GM18519 (cell line): ENCODE measurements at regions not wholly inside any gene's neighbourhood (a gene's known extent, or its start where the extent isn't known, plus 50 kb on each side); places are given as distances from the start of the nearest gene placed in this dataset.

Experiments used
- ATAC-seq: cut with Tn5 transposase; IDR thresholded peaks from one replicate; pipeline ENCODE4 v1.9.1; 2021; ENCODE audit warnings: mild to moderate bottlenecking, moderate library complexity; ENCODE audit not compliant: unreplicated experiment, low FRiP score

DNA sequence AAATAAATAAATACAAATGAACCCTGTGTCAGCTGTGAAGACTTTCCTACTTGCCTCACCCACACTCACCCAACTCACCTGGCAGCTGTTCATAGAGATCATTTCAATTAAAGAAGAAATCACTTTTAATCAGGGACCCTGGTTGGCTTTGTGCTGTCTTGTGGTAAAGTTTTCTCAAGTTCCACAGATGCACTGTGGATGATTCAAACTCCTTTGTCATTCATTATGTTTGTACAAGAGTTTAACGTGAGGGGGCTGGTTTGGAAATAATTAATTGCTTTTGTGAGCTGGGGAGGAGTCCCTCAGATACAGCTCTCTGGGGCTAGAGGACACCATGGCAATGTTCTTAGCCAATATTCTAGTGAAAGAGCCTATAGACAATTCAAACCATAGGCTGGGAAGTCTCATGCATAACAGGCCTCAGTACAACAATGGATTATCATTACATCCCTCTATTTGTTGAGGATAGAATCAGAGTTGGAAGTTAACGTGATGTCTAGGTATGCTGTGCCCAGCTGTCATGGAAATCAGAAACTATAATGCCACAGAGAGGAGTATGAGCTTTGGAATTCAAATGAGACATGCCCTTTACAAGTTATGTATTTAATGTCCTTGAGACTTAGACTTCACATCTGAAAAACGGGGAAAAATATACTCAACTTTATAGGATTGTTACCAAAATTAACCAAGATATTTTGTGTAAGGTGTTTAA is 698.5 kb downstream of the KCNA4 start:
- no peak for ATAC-seq

DNA sequence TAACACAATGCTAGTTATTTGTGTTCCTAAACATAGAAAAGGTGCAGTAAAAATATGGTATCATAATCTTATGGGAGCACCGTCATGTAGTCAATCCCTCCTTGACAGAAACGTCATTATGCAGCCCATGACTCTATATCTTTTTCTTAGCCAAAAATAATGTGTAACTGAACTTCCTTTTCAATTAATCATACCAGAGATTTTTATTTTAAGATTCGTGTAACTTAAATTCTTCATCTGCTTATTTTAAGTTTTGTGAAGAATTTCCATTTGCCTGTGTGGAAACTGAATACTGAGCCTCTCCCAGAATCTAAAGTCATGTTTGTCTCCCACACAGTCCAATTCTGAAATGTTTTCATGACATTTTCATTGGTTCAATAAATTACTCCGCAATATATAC is 699.1 kb downstream of the KCNA4 start:
- no peak for ATAC-seq

DNA sequence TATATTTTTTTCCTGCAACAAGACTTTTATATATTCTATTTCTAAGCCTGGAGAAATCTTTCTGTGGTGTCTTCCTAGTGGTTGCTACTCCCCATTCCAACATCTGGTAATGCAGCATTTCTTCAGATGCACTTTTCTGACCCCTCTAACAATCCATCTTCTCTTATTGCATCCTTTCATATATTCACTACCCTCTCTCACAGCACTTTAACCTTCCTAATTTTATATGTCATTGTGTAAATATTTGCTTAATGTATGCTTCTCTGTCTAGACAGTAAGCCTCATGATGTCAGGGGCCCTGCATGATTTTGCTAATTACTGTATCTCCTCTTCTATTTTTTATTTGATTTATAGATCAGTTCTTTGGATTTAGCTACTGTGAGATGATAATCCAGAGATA is 701.6 kb downstream of the KCNA4 start:
- no peak for ATAC-seq

- ATAC-seq = no peak
Measured at GRCh38 chr11:29314211-29314610, 702.6 kb downstream of the KCNA4 start.

DNA sequence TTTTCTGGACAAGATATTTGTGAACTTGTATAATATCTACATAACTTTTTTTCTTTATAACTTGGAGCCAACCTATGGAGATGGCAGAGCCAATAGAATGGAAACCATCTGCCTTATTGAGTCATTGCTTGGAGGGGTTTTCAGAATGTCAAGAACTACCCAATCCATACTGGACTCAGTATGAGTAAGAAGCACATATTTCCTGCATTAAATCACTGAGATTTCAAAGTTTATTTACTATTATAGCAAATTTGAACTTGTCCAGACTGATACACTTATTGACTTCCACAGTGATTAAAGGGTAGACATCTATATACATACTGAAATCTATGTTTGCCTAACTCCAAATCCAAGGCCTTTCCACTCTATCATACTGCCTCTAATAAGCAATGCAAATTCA is 704.0 kb downstream of the KCNA4 start:
- ATAC-seq = no peak

DNA sequence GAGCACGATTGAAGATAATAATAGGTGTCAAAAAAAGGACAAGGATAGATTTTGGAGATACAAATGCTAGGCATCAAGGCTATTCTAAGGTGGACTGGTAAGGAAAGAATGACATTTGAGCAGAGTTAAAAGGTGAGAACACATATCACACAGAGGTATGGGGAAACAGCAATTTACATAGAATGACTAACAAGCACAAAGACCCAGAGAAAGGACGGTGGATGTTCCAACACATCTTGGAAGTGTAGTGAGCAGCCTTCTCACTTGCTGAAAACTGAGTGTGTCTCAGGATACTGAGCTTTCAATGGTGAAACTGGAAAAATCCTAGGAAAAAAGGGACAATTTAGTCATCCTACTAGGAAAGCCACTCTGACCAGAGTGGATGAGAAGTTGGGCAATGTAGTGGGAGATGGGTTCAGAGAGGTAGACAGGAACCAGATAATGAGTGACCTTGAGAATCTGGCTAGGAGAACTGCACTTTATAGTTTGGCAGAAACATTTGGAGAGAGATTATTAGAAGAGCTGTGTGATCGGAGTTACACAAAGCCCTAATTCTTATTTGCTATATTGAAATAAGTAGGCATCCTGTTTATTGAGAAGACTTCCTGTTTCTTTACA is 706.0 kb downstream of the KCNA4 start:
- no peak for ATAC-seq

DNA sequence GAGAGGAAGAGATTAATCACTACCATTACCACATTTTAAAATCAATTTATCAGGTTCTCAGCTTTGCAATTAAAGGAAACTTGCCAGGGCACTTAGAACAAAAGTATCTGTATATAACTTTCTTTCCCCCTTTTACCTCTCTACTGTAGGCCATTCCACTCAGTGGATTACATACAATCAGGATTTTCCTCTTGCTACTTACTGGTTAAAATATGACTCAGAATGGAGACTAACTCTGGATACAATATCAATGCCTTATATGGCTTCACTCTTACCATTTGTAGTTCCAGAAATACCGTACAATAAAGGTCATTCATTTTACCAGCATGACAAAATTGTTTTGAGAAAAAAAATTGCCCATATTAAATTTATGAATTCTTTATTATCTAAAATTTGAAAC is 706.8 kb downstream of the KCNA4 start:
- no peak for ATAC-seq

- ATAC-seq = no peak
Measured at GRCh38 chr11:29306527-29306926, 710.3 kb downstream of the KCNA4 start.

- no peak for ATAC-seq
Measured at GRCh38 chr11:29305456-29306232, 711.2 kb downstream of the KCNA4 start.

DNA sequence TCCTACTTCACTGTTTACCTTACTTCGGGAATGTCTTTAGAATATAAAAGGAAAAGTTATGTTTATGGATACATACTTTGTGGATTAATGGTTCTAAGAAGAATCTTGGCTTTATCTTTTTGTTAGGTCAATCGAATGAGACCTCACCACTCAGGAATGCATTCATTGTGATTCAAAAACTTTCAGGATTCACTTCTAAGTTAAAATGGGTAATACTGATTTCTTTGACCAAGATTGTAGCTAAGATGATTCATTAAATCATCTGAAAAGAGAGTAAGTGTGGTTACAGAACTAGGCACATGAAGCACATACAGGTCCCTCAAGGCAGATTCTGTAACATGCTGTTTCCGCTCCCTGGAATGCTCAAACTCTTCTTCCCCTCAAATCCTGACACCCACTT is 716.4 kb downstream of the KCNA4 start:
- ATAC-seq = no peak

DNA sequence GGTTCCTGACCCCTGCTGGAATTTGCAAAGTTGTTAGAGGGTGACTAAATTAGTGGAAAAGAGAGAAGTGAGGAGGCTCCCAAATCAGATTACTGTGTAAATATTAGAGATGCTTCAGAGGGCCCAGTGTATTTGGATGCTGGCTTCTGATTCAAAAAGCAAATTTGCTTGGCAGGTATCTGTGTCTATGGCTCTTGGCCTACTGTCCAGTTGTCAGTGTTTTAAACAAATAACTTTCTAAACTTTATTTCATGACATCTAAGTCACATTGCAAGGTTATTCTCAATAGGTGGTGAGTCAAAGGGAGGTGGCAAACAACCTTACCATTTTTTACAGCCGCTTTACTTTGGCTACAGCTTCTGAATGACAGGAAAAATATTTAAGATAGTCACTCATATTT is 720.1 kb downstream of the KCNA4 start:
- ATAC-seq = no peak

GRCh38 chr11:29293825-29294224 is 723.0 kb downstream of the KCNA4 start:
- peak; percentile 83 for ATAC-seq

DNA sequence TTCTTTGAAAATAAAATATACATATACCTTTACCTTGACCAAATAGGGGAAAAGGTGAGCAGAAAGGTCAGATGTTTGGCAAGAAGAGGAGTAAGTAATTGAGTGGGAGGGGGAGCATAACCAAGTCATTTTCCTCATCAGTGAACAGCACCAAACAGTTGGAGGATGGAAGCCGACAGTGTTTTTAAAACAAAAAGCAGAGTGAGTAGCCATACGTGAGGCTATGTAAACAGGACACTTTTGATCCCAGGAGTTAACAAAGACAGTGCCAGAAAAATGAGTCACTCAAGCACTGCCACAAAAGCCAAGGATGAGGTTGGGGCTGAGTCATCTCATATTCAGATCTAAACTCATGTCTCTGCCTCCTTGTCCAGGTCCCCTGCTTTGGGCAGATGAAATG is 734.7 kb downstream of the KCNA4 start:
- ATAC-seq = no peak

- ATAC-seq = no peak
Measured at GRCh38 chr11:29281271-29281777, 735.5 kb downstream of the KCNA4 start.

GRCh38 chr11:29280452-29280851 is 736.4 kb downstream of the KCNA4 start:
- no peak for ATAC-seq

- no peak for ATAC-seq
Measured at GRCh38 chr11:29279716-29280115, 737.1 kb downstream of the KCNA4 start.

DNA sequence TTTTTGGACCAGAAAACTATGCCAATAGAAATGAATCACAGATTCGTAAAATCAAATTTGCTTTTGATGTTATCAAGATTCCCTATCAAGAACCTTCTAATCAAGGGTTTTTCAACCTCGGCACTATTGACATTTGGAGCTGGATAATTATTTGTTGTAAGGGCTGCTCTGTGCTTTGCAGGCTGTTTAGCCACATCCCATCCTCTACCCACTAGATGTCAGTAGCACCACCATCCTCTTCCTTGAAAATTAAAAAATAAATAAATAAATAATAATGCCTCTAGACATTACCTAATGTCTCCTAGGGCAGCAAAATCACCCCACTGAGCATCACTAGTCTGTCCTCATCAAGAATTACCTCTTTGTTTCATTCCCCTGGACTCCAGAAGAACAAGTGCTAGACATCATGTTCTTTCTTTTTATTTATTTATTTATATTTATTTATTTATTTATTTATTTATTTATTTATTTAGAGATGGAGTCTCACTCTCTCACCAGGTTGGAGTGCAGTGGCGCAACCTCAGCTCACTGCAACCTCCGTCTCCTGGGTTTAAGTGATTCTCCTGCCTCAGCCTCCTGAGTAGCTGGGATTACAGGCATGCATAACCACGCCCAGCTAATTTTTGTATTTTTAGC is 744.7 kb downstream of the KCNA4 start:
- no peak for ATAC-seq

DNA sequence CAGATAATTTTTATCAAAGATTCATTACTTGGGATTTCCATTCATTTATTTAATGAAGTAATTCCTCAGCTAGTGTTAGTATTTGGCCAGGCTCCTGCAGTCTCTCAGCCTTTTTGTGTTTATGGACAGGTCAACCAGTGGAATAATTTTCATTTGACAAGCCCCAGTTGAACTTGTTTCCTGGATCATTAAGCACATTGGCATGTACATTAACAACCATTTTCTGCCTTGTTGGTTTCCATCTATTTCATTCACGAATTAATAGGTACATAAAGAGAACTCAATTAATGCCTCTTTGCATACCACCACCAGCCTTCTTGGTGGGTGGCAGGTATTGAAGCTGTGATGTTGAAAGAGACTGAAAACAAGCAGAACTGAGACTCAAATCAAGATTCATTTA is 745.2 kb downstream of the KCNA4 start:
- no peak for ATAC-seq

- ATAC-seq = no peak
Measured at GRCh38 chr11:29268733-29269132, 748.1 kb downstream of the KCNA4 start.

DNA sequence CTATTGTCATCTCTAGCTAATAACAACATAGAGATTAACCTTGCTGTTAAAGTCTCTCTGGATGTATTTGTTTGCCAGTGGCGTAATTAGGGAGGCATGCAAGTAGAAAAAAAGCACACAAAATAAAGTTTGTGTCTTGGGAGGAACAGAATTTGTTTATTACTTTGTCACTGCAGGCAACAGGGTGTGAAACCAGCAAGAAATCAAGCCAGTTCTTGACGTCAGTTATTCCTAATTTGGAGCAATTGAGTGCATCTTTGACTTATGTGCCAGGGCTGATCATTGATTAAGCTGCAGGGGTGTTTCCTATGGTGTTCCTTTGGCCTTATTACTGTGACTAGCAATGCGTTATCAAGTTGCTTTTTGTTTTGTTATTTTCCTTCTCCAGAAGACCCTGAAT is 751.0 kb downstream of the KCNA4 start:
- ATAC-seq = no peak

DNA sequence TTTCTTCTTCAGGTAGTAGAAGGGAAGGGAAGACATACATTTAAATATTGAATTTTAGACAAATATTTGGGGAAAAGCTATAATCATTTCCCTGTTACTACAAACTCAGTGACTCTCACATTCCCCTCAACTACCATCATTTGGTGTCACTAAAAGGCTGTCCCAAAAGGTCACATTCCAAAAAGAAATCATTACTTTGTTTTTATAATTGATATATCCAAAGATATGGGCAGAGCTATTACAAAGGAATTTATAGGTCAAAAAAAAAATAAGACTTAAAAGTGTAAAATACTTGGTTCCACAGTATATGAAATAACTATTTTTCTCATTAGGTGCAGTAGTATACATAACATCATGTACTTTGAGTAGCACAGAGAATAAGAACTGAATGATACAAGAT is 751.4 kb downstream of the KCNA4 start:
- ATAC-seq = no peak
